Stimulated activated CD4-positive, alpha-beta T cell treated with anti-CD3 and anti-CD28 coated beads, Interleukin-1b, Interleukin-23, amount 100 ng/mL, for 48 hours (primary cell): ENCODE measurements at regions not wholly inside any gene's neighbourhood (a gene's known extent, or its start where the extent isn't known, plus 50 kb on each side); places are given as distances from the start of the nearest gene placed in this dataset.
A peak's percentile ranks its signal among the peaks of the same experiment; 100 is the strongest.

Experiments used
- DNase-seq: peaks from one replicate; pipeline ENCODE4 v3.0.0-alpha.2; 2020

GRCh38 chr22:23522623-23523251 lies 57.4 kb downstream of the IGLL1 start:
- DNase-seq, result no peak

GRCh38 chr22:23521441-23522113 lies 58.5 kb downstream of the IGLL1 start:
- DNase-seq, result peak; percentile 62

GRCh38 chr22:23520863-23521440 lies 59.1 kb downstream of the IGLL1 start:
- no peak for DNase-seq

GRCh38 chr22:23519442-23520157 lies 60.5 kb downstream of the IGLL1 start:
- no peak for DNase-seq

- DNase-seq, result no peak
These were observed 61.5 kb downstream of the IGLL1 start for GRCh38 chr22:23518376-23519187.

- DNase-seq, result no peak
These were observed 62.2 kb downstream of the IGLL1 start for GRCh38 chr22:23517804-23518375.

- no peak for DNase-seq
These were observed 63.8 kb downstream of the IGLL1 start for GRCh38 chr22:23516304-23516703.

GRCh38 chr22:23514322-23515038 lies 65.6 kb downstream of the IGLL1 start:
- DNase-seq, result no peak

GRCh38 chr22:23513705-23514104 lies 66.4 kb downstream of the IGLL1 start:
- no peak for DNase-seq

GRCh38 chr22:23513133-23513532 lies 67.0 kb downstream of the IGLL1 start:
- no peak for DNase-seq

- DNase-seq, result no peak
These were observed 67.4 kb downstream of the IGLL1 start for GRCh38 chr22:23512721-23513120.

- no peak for DNase-seq
These were observed 67.8 kb downstream of the IGLL1 start for GRCh38 chr22:23512348-23512705.

- no peak for DNase-seq
These were observed 68.3 kb downstream of the IGLL1 start for GRCh38 chr22:23511627-23512347.

- DNase-seq, result no peak
These were observed 70.4 kb downstream of the IGLL1 start for GRCh38 chr22:23509571-23510302.

GRCh38 chr22:23504516-23504915 lies 75.6 kb downstream of the IGLL1 start:
- no peak for DNase-seq

GRCh38 chr22:23503736-23504440 lies 76.2 kb downstream of the IGLL1 start:
- DNase-seq, result no peak

- DNase-seq, result no peak
These were observed 76.9 kb downstream of the IGLL1 start for GRCh38 chr22:23503142-23503541.

GRCh38 chr22:23501708-23502107 lies 78.4 kb downstream of the IGLL1 start:
- DNase-seq, result no peak

GRCh38 chr22:23501261-23501619 lies 78.8 kb downstream of the IGLL1 start:
- DNase-seq, result no peak
